Fibroblast of the aortic adventitia (primary cell): ENCODE measurements at regions not wholly inside any gene's neighbourhood (a gene's known extent, or its start where the extent isn't known, plus 50 kb on each side); places are given as distances from the start of the nearest gene placed in this dataset.

Source experiments
- DNase-seq: peaks from one replicate; pipeline ENCODE4 v3.0.0-alpha.2; 2010; ENCODE audit warnings: low read depth
- H3K4me3 ChIP-seq: 2 replicates; pipeline ENCODE4 v1.5.1; 2011; ENCODE audit warnings: low read depth, mild to moderate bottlenecking, control low read depth, low read length, moderate library complexity
- CTCF ChIP-seq: IDR thresholded peaks from 2 replicates; pipeline ENCODE4 v1.5.1; 2011; ENCODE audit warnings: mild to moderate bottlenecking, low read length, control low read depth, inconsistent platforms; ENCODE audit not compliant: insufficient read depth

- no peak for DNase-seq
- no peak overlapping the region for H3K4me3 ChIP-seq
- TF ChIP-seq CTCF, result no peak
These were observed 450.2 kb downstream of the TLL1 start for GRCh38 chr4:166323250-166323649.

- H3K4me3 ChIP-seq, result no peak overlapping the region
- peak; percentile 38 for TF ChIP-seq CTCF
- peak; percentile 33 for DNase-seq
These were observed 451.3 kb downstream of the TLL1 start for GRCh38 chr4:166324321-166324720.

- no peak overlapping the region for H3K4me3 ChIP-seq
- TF ChIP-seq CTCF, result no peak
- DNase-seq, result no peak
These were observed 462.4 kb downstream of the TLL1 start for GRCh38 chr4:166335256-166335938.

GRCh38 chr4:166341992-166342391 lies 469.0 kb downstream of the TLL1 start:
- no peak for TF ChIP-seq CTCF
- DNase-seq, result no peak
- H3K4me3 ChIP-seq, result no peak overlapping the region

- TF ChIP-seq CTCF, result no peak
- no peak for DNase-seq
- no peak overlapping the region for H3K4me3 ChIP-seq
These were observed 490.2 kb downstream of the TLL1 start for GRCh38 chr4:166363198-166363597.

- DNase-seq, result no peak
- H3K4me3 ChIP-seq, result no peak overlapping the region
- no peak for TF ChIP-seq CTCF
These were observed 493.0 kb downstream of the TLL1 start for GRCh38 chr4:166366012-166366411.

GRCh38 chr4:166377578-166377977 lies 504.5 kb downstream of the TLL1 start:
- H3K4me3 ChIP-seq, result no peak overlapping the region
- no peak for DNase-seq
- no peak for TF ChIP-seq CTCF
